ENCODE measurements at regions not wholly inside any gene's neighbourhood (a gene's known extent, or its start where the extent isn't known, plus 50 kb on each side); places are given as distances from the start of the nearest gene placed in this dataset.

DNA sequence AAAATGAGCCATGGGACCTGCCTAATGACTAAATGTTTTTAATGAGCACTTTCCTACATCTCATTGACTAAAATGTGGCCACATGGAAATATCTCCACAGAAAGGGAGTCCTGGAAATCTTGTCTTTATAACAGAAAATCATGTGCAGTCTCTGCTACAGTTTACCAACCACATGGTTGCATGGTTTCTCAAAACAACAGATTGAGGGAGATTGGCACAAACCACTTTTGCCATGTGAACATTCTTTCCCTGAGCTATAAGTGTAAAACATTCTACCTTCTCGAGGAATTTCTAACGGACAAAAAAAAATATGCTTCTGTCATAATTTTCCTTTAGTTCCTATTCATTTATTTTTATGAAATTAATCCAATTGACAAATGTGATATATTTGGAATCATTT is 218.9 kb upstream of the SLITRK5 start:
- TF ChIP-seq CREB1 (IDR thresholded peaks at IDR 0.05; ENCODE audit: low read depth) (no peak), TEAD4 (IDR thresholded peaks at IDR 0.05) (no peak)

All from Ishikawa (cell line).